ENCODE measurements at regions not wholly inside any gene's neighbourhood (a gene's known extent, or its start where the extent isn't known, plus 50 kb on each side); places are given as distances from the start of the nearest gene placed in this dataset.

- TF ChIP-seq ARNTL (CRISPR knock-in tag; IDR thresholded peaks at IDR 0.05; ENCODE audit: borderline replicate concordance, low read depth) (no peak), POU6F1 (CRISPR knock-in tag; IDR thresholded peaks at IDR 0.05; ENCODE audit: borderline replicate concordance, low read depth) (no peak), PPARA (CRISPR knock-in tag; IDR thresholded peaks at IDR 0.05; ENCODE audit: borderline replicate concordance) (no peak), ZC3H10 (CRISPR knock-in tag; IDR thresholded peaks at IDR 0.05) (no peak), TSHZ2 (CRISPR knock-in tag; IDR thresholded peaks at IDR 0.05) (no peak), SNAI2 (CRISPR knock-in tag; IDR thresholded peaks at IDR 0.05) (no peak), ISL1 (CRISPR knock-in tag; IDR thresholded peaks at IDR 0.05) (no peak), CSRNP3 (CRISPR knock-in tag; IDR thresholded peaks at IDR 0.05) (no peak), PATZ1 (CRISPR knock-in tag; IDR thresholded peaks at IDR 0.05; ENCODE audit: borderline replicate concordance) (no peak), TCF4 (CRISPR knock-in tag; IDR thresholded peaks at IDR 0.05; ENCODE audit: borderline replicate concordance) (no peak), RARB (CRISPR knock-in tag; IDR thresholded peaks at IDR 0.05) (no peak), ZFP3 (CRISPR knock-in tag; IDR thresholded peaks at IDR 0.05) (no peak)
These were observed 766.9 kb upstream of the IGFBP7 start for GRCh38 chr4:57877047-57877458.

Data from SK-N-SH treated with all-trans-retinoic acid at 6 μM for 48 hours (cell line).